HEK293 (cell line): ENCODE measurements at regions not wholly inside any gene's neighbourhood (a gene's known extent, or its start where the extent isn't known, plus 50 kb on each side); places are given as distances from the start of the nearest gene placed in this dataset.

Experiments
- BCL11A ChIP-seq: fragments of 450-650 bp; formaldehyde crosslinking; IDR thresholded peaks from 2 replicates; pipeline ENCODE4 v1.5.1; 2016; ENCODE audit warnings: low read depth, missing biosample characterization, missing genetic modification characterization
- CTCF ChIP-seq: fragments of 450-650 bp; formaldehyde crosslinking; IDR thresholded peaks from 2 replicates; pipeline ENCODE4 v1.5.1; 2016; ENCODE audit warnings: missing biosample characterization, missing genetic modification characterization
- MZF1 ChIP-seq: fragments of 450-650 bp; formaldehyde crosslinking; IDR thresholded peaks from 2 replicates; pipeline ENCODE4 v1.5.1; 2017; ENCODE audit warnings: missing biosample characterization, missing genetic modification characterization, borderline replicate concordance
- PBX3 ChIP-seq: sonication (generic); formaldehyde crosslinking; IDR thresholded peaks from 2 replicates; pipeline ENCODE4 v1.8.1; 2022; ENCODE audit warnings: mild to moderate bottlenecking, moderate library complexity, missing genetic modification reagents
- PRDM4 ChIP-seq: fragments of 450-650 bp; formaldehyde crosslinking; IDR thresholded peaks from 2 replicates; pipeline ENCODE4 v1.5.1; 2017; ENCODE audit warnings: missing biosample characterization, missing genetic modification characterization
- SP2 ChIP-seq: fragments of 450-650 bp; formaldehyde crosslinking; IDR thresholded peaks from 2 replicates; pipeline ENCODE4 v1.5.1; 2016; ENCODE audit warnings: missing biosample characterization, missing genetic modification characterization
- ZNF169 ChIP-seq: fragments of 450-650 bp; formaldehyde crosslinking; IDR thresholded peaks from 2 replicates; pipeline ENCODE4 v1.5.1; 2016; ENCODE audit warnings: missing biosample characterization, missing genetic modification characterization
- ZNF175 ChIP-seq: fragments of 450-650 bp; formaldehyde crosslinking; IDR thresholded peaks from 2 replicates; pipeline ENCODE4 v1.5.1; 2016; ENCODE audit warnings: missing biosample characterization, missing genetic modification characterization
- ZNF449 ChIP-seq: fragments of 450-650 bp; formaldehyde crosslinking; IDR thresholded peaks from 2 replicates; pipeline ENCODE4 v1.5.1; 2017; ENCODE audit warnings: missing biosample characterization, mild to moderate bottlenecking, missing genetic modification characterization, moderate library complexity
- ZNF561 ChIP-seq: fragments of 450-650 bp; IDR thresholded peaks from 2 replicates; pipeline ENCODE4 v1.5.1; 2018; ENCODE audit warnings: missing biosample characterization, missing genetic modification characterization, borderline replicate concordance
- ZNF707 ChIP-seq: fragments of 450-650 bp; formaldehyde crosslinking; IDR thresholded peaks from 2 replicates; pipeline ENCODE4 v1.5.1; 2016; ENCODE audit warnings: missing biosample characterization, missing genetic modification characterization

- TF ChIP-seq CTCF (tag by site-specific recombination) (no peak), BCL11A (tag by site-specific recombination) (no peak), SP2 (tag by site-specific recombination) (no peak), PRDM4 (tag by site-specific recombination) (no peak), MZF1 (tag by site-specific recombination) (no peak), ZNF169 (tag by site-specific recombination) (no peak), ZNF449 (tag by site-specific recombination) (no peak), ZNF707 (tag by site-specific recombination) (no peak), ZNF175 (tag by site-specific recombination) (no peak), ZNF561 (tag by site-specific recombination) (no peak), PBX3 (no peak)
These were observed 440.1 kb upstream of the LINC00305 start for GRCh38 chr18:64589000-64589399.
